KMS-11 (cell line): ENCODE measurements at regions not wholly inside any gene's neighbourhood (a gene's known extent, or its start where the extent isn't known, plus 50 kb on each side); places are given as distances from the start of the nearest gene placed in this dataset.

Experiments
- H2AFZ ChIP-seq: fragments of 200-600 bp; sonication (generic); 2 replicates; pipeline ENCODE4 v1.6.1; 2016; ENCODE audit warnings: antibody characterized with exemption, mixed run types, low read depth
- H3K27ac ChIP-seq: fragments of 200-600 bp; sonication (generic); 2 replicates; pipeline ENCODE4 v1.6.1; 2016; ENCODE audit warnings: mild to moderate bottlenecking, mixed run types
- H3K27me3 ChIP-seq: fragments of 200-600 bp; sonication (generic); 2 replicates; pipeline ENCODE4 v1.6.1; 2017; ENCODE audit warnings: mild to moderate bottlenecking, low read depth, mixed run types, moderate library complexity; ENCODE audit not compliant: insufficient read depth
- H3K36me3 ChIP-seq: fragments of 200-600 bp; sonication (generic); 2 replicates; pipeline ENCODE4 v1.6.1; 2017; ENCODE audit warnings: mild to moderate bottlenecking, mixed run types; ENCODE audit not compliant: insufficient read depth
- H3K4me1 ChIP-seq: fragments of 200-600 bp; sonication (generic); 2 replicates; pipeline ENCODE4 v1.6.1; 2016; ENCODE audit warnings: mild to moderate bottlenecking, low read depth, mixed run types; ENCODE audit not compliant: poor library complexity, severe bottlenecking
- H3K4me2 ChIP-seq: fragments of 200-600 bp; sonication (generic); 2 replicates; pipeline ENCODE4 v1.7.0; 2016; ENCODE audit warnings: mild to moderate bottlenecking, mixed run types
- H3K4me3 ChIP-seq: fragments of 200-600 bp; sonication (generic); IDR thresholded peaks from 2 replicates; pipeline ENCODE4 v1.6.1; 2017; ENCODE audit warnings: low read depth, low read length, mixed read lengths; ENCODE audit not compliant: insufficient read depth
- H3K79me2 ChIP-seq: fragments of 200-600 bp; sonication (generic); 2 replicates; pipeline ENCODE4 v1.6.1; 2016; ENCODE audit warnings: low read depth, mixed run types; ENCODE audit not compliant: insufficient read depth
- H3K9ac ChIP-seq: fragments of 200-600 bp; sonication (generic); 2 replicates; pipeline ENCODE4 v1.6.1; 2016; ENCODE audit warnings: mild to moderate bottlenecking, mixed run types
- H4K20me1 ChIP-seq: fragments of 200-600 bp; sonication (generic); 2 replicates; pipeline ENCODE4 v1.6.1; 2016; ENCODE audit warnings: mild to moderate bottlenecking, mixed run types; ENCODE audit not compliant: insufficient read depth
- TF ChIP-seq, protein P1 (sequence below): fragments of 200-600 bp; sonication (generic); conservative IDR thresholded peaks from 2 replicates; pipeline ENCODE4 v1.6.1; 2017; ENCODE audit warnings: low read depth, mild to moderate bottlenecking, antibody characterized with exemption, low read length, moderate library complexity, mixed read lengths

DNA sequence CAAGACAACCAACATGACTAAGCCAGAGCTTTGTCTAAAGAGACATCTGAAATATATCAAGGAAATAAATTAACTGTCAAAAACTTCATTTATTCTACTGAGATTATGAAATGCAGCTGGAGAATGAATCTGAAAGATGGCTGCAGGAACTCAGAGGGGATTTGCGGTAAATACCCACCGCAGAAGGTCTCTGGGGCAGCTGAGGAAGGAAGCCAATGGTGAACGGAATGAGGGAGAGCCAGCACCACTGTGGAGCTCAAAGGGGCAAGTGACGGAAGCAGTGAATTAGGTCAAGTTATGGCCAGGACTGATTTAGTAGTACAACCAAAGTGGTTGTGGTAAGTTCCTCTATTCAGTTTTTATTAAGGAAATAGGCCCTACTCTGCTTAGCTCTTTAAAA is 215.3 kb upstream of the GLI3 start:
- no peak overlapping the region for H3K9ac ChIP-seq
- H3K27me3 ChIP-seq = no peaks in the 10 kb centered on the region
- H3K4me1 ChIP-seq = no peaks in the 10 kb centered on the region
- no peak overlapping the region for H3K4me2 ChIP-seq
- H4K20me1 ChIP-seq = no peaks in the 10 kb centered on the region
- no peak overlapping the region for H3K27ac ChIP-seq
- H3K79me2 ChIP-seq = no peaks in the 10 kb centered on the region
- TF ChIP-seq, protein P1, sequence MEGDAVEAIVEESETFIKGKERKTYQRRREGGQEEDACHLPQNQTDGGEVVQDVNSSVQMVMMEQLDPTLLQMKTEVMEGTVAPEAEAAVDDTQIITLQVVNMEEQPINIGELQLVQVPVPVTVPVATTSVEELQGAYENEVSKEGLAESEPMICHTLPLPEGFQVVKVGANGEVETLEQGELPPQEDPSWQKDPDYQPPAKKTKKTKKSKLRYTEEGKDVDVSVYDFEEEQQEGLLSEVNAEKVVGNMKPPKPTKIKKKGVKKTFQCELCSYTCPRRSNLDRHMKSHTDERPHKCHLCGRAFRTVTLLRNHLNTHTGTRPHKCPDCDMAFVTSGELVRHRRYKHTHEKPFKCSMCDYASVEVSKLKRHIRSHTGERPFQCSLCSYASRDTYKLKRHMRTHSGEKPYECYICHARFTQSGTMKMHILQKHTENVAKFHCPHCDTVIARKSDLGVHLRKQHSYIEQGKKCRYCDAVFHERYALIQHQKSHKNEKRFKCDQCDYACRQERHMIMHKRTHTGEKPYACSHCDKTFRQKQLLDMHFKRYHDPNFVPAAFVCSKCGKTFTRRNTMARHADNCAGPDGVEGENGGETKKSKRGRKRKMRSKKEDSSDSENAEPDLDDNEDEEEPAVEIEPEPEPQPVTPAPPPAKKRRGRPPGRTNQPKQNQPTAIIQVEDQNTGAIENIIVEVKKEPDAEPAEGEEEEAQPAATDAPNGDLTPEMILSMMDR = no peak
- H3K36me3 ChIP-seq = no peaks in the 10 kb centered on the region
- H3K4me3 ChIP-seq = no peak overlapping the region
- no peak overlapping the region for H2AFZ ChIP-seq

- TF ChIP-seq, protein P1 = no peak
- Histone ChIP-seq H3K79me2 (no peaks in the 10 kb centered on the region), H3K4me2 (no peak overlapping the region), H3K4me1 (no peaks in the 10 kb centered on the region), H4K20me1 (no peaks in the 10 kb centered on the region), H3K4me3 (no peak overlapping the region), H2AFZ (no peak overlapping the region), H3K36me3 (no peaks in the 10 kb centered on the region), H3K27me3 (no peaks in the 10 kb centered on the region), H3K27ac (no peak overlapping the region), H3K9ac (no peak overlapping the region)
These were observed 212.4 kb upstream of the GLI3 start for GRCh38 chr7:42449431-42449830.

- Histone ChIP-seq H3K27ac (no peak overlapping the region), H4K20me1 (no peaks in the 10 kb centered on the region), H3K79me2 (no peaks in the 10 kb centered on the region), H3K27me3 (no peaks in the 10 kb centered on the region), H3K4me1 (no peaks in the 10 kb centered on the region), H3K36me3 (no peaks in the 10 kb centered on the region), H3K4me3 (no peak overlapping the region), H3K4me2 (no peak overlapping the region), H3K9ac (no peak overlapping the region), H2AFZ (no peak overlapping the region)
- TF ChIP-seq, protein P1 = no peak
These were observed 211.9 kb upstream of the GLI3 start for GRCh38 chr7:42448901-42449300.

DNA sequence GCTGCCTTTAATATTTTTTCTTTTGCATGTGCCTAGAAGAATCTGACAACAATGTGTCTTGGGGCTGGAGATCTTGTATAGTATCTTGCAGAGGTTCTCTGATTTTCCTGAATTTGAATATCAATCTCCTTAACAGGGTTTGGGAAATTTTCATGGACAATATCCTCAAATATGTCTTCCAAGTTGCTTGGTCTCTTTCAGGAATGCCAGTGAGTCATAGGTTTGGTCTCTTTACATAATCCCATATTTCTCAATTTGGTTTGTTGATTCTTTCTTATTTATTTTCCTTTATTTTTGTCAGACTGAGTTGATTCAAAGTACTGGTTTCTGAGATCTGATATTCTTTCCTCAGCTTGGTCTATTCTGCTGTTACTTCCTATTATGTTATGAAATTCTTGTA is 208.7 kb upstream of the GLI3 start:
- TF ChIP-seq, protein P1 = no peak
- no peak overlapping the region for H3K9ac ChIP-seq
- H3K27ac ChIP-seq = no peak overlapping the region
- H3K4me1 ChIP-seq = no peaks in the 10 kb centered on the region
- no peaks in the 10 kb centered on the region for H4K20me1 ChIP-seq
- H3K79me2 ChIP-seq = no peaks in the 10 kb centered on the region
- no peaks in the 10 kb centered on the region for H3K27me3 ChIP-seq
- H3K36me3 ChIP-seq = no peaks in the 10 kb centered on the region
- H3K4me3 ChIP-seq = no peak overlapping the region
- H2AFZ ChIP-seq = no peak overlapping the region
- H3K4me2 ChIP-seq = no peak overlapping the region

DNA sequence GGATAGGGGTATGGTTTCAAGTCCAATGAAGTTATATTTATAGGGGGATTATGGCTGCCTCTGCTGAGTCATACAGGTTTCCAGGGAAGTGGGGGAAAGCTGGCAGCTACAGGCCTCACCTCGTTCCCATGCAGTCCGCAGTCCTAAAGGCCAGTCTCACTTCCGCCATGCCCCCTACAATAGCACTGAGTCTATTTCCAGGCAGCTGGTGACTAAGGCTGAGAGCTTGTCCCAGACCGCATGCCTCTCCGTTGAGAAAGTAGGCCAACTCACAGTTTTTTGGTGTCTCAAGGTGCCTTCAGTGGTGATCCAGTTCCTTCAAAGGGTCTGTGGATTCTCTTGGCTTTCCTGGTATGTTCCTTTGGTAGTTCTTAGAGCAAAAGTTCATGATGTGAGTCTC is 203.9 kb upstream of the GLI3 start:
- Histone ChIP-seq H3K4me3 (no peak overlapping the region), H3K27me3 (no peaks in the 10 kb centered on the region), H3K79me2 (no peaks in the 10 kb centered on the region), H3K36me3 (no peaks in the 10 kb centered on the region), H3K27ac (no peak overlapping the region), H2AFZ (no peak overlapping the region), H3K4me1 (no peaks in the 10 kb centered on the region), H3K4me2 (no peak overlapping the region), H3K9ac (no peak overlapping the region), H4K20me1 (no peaks in the 10 kb centered on the region)
- TF ChIP-seq, protein P1 = no peak
